ENCODE measurements at regions not wholly inside any gene's neighbourhood (a gene's known extent, or its start where the extent isn't known, plus 50 kb on each side); places are given as distances from the start of the nearest gene placed in this dataset.

GRCh38 chr2:161044921-161045320 is 115.3 kb upstream of the TANK start:
- DNase-seq, result no peak

GRCh38 chr2:161045726-161046125 is 114.5 kb upstream of the TANK start:
- no peak for DNase-seq
- H2AFZ ChIP-seq (ENCODE audit: low read depth), result no peak overlapping the region
- H3K9me2 ChIP-seq, result no peaks in the 10 kb centered on the region
- ChIA-PET POLR2A (no interaction called here), CTCF (interaction anchor here (2.8 kb wide), 1 partner anchor 18 kb away, joined by 16 read pairs; no protein-coding TSS in a partner anchor)
- no peaks in the 10 kb centered on the region for H4K20me1 ChIP-seq (ENCODE audit: insufficient read depth)
- no peaks in the 10 kb centered on the region for H3K4me1 ChIP-seq (ENCODE audit: control insufficient read depth in 1 of 2, insufficient read depth in 2 of 2, low read depth in 1 of 2, low read length in 1 of 2)
- no peak overlapping the region for H3K27ac ChIP-seq (ENCODE audit: low read depth in 2 of 2, low read length in 1 of 2)
- H3K4me2 ChIP-seq, result no peak overlapping the region
- no peaks in the 10 kb centered on the region for H3K9me3 ChIP-seq
- no peaks in the 10 kb centered on the region for H3F3A ChIP-seq (replicated peaks; ENCODE audit: insufficient read depth)
- peaks cover 8% of the 10 kb centered on the region; the same call in 1 of the 2 replicates for H3K27me3 ChIP-seq (ENCODE audit: insufficient read depth)
- TF ChIP-seq POLR2AphosphoS5 (IDR thresholded peaks at IDR 0.05; ENCODE audit: low read depth, low read length), result no peak
- no peak for TF ChIP-seq FOXJ3 (CRISPR knock-in tag; IDR thresholded peaks at IDR 0.05)
- no peak for TF ChIP-seq JUND (IDR thresholded peaks at IDR 0.05)
- no peak for TF ChIP-seq ELF1 (IDR thresholded peaks at IDR 0.05)
- TF ChIP-seq EZH2phosphoT487 (IDR thresholded peaks at IDR 0.05; ENCODE audit: borderline replicate concordance, low read depth), result no peak
- TF ChIP-seq RCOR1 (IDR thresholded peaks at IDR 0.05; ENCODE audit: low read length), result no peak
- no peak for TF ChIP-seq MEF2A (IDR thresholded peaks at IDR 0.05; ENCODE audit: borderline replicate concordance, low read depth)
- TF ChIP-seq CHD2 (IDR thresholded peaks at IDR 0.05; ENCODE audit: low read length, partially characterized antibody), result no peak
- no peak for TF ChIP-seq RAD21 (IDR thresholded peaks at IDR 0.05; ENCODE audit: low read length)
- TF ChIP-seq FOSL2 (IDR thresholded peaks at IDR 0.05; ENCODE audit: borderline replicate concordance, low read depth), result no peak
- TF ChIP-seq FOXM1 (IDR thresholded peaks at IDR 0.05; ENCODE audit: low read depth), result no peak
- TF ChIP-seq SMC3 (IDR thresholded peaks at IDR 0.05; ENCODE audit: low read depth, low read length), result no peak
- TF ChIP-seq PBX3 (IDR thresholded peaks at IDR 0.05), result no peak
- no peak for TF ChIP-seq NFIC (IDR thresholded peaks at IDR 0.05; ENCODE audit: borderline replicate concordance)
- no peak for TF ChIP-seq RXRA (IDR thresholded peaks at IDR 0.05; ENCODE audit: borderline replicate concordance, low read depth)
- TF ChIP-seq, protein P1, sequence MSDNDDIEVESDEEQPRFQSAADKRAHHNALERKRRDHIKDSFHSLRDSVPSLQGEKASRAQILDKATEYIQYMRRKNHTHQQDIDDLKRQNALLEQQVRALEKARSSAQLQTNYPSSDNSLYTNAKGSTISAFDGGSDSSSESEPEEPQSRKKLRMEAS (IDR thresholded peaks at IDR 0.05; ENCODE audit: low read depth), result no peak
- no peak for TF ChIP-seq YY1 (IDR thresholded peaks at IDR 0.05; ENCODE audit: low read depth)
- no peak for TF ChIP-seq EP300 (IDR thresholded peaks at IDR 0.05; ENCODE audit: borderline replicate concordance in 1 of 2, low read depth in 1 of 2, low read length in 1 of 2)
- H3K4me3 ChIP-seq (ENCODE audit: low read depth in 2 of 2, low read length in 1 of 2), result no peak overlapping the region
- H3K9ac ChIP-seq, result no peak overlapping the region
- 86% methylated on average over 1 of the region's 1 CpG for WGBS (ENCODE audit: low lambda C conversion rate)
- no peaks in the 10 kb centered on the region for H3K36me3 ChIP-seq (replicated peaks in 1 of 2; ENCODE audit: control insufficient read depth in 1 of 2, insufficient read depth in 2 of 2, low read length in 1 of 2)
- no peaks in the 10 kb centered on the region for H3K79me2 ChIP-seq (ENCODE audit: insufficient read depth)

More at GRCh38 chr2:161044921-161045320, 115.3 kb upstream of the TANK start:
- CTCF ChIA-PET, result interaction anchor here (1.2 to 1.6 kb wide), 2 partner anchors 14 to 19 kb away, joined by 3 read pairs; no protein-coding TSS in a partner anchor
- Histone ChIP-seq H3K79me2 (ENCODE audit: insufficient read depth) (no peaks in the 10 kb centered on the region), H3K9me3 (no peaks in the 10 kb centered on the region), H3F3A (replicated peaks; ENCODE audit: insufficient read depth) (no peaks in the 10 kb centered on the region), H2AFZ (ENCODE audit: low read depth) (no peak overlapping the region), H4K20me1 (ENCODE audit: insufficient read depth) (no peaks in the 10 kb centered on the region), H3K27ac (ENCODE audit: low read depth in 2 of 2, low read length in 1 of 2) (no peak overlapping the region), H3K9ac (no peak overlapping the region), H3K4me1 (ENCODE audit: control insufficient read depth in 1 of 2, insufficient read depth in 2 of 2, low read depth in 1 of 2, low read length in 1 of 2) (no peaks in the 10 kb centered on the region), H3K27me3 (ENCODE audit: insufficient read depth) (peaks cover 8% of the 10 kb centered on the region; the same call in 1 of the 2 replicates), H3K9me2 (no peaks in the 10 kb centered on the region), H3K4me3 (ENCODE audit: low read depth in 2 of 2, low read length in 1 of 2) (no peak overlapping the region), H3K36me3 (replicated peaks in 1 of 2; ENCODE audit: control insufficient read depth in 1 of 2, insufficient read depth in 2 of 2, low read length in 1 of 2) (no peaks in the 10 kb centered on the region), H3K4me2 (no peak overlapping the region)
- 56% methylated on average over 1 of the region's 1 CpG for WGBS (ENCODE audit: low lambda C conversion rate)
- TF ChIP-seq RAD21 (IDR thresholded peaks at IDR 0.05; ENCODE audit: low read length) (no peak), NRF1 (IDR thresholded peaks at IDR 0.05; ENCODE audit: low read depth, low read length) (no peak), YY1 (IDR thresholded peaks at IDR 0.05; ENCODE audit: low read depth) (no peak), RCOR1 (IDR thresholded peaks at IDR 0.05; ENCODE audit: low read length) (no peak), MEF2A (IDR thresholded peaks at IDR 0.05; ENCODE audit: borderline replicate concordance, low read depth) (no peak)
- TF ChIP-seq, protein P2, sequence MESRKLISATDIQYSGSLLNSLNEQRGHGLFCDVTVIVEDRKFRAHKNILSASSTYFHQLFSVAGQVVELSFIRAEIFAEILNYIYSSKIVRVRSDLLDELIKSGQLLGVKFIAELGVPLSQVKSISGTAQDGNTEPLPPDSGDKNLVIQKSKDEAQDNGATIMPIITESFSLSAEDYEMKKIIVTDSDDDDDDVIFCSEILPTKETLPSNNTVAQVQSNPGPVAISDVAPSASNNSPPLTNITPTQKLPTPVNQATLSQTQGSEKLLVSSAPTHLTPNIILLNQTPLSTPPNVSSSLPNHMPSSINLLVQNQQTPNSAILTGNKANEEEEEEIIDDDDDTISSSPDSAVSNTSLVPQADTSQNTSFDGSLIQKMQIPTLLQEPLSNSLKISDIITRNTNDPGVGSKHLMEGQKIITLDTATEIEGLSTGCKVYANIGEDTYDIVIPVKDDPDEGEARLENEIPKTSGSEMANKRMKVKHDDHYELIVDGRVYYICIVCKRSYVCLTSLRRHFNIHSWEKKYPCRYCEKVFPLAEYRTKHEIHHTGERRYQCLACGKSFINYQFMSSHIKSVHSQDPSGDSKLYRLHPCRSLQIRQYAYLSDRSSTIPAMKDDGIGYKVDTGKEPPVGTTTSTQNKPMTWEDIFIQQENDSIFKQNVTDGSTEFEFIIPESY (IDR thresholded peaks at IDR 0.05; ENCODE audit: borderline replicate concordance, low read depth), result no peak
- POLR2A ChIA-PET, result no interaction called here

All from SK-N-SH (cell line).